ENCODE measurements at regions not wholly inside any gene's neighbourhood (a gene's known extent, or its start where the extent isn't known, plus 50 kb on each side); places are given as distances from the start of the nearest gene placed in this dataset.
A peak's percentile ranks its signal among the peaks of the same experiment; 100 is the strongest.
"Not testable (repeated sequence)": the region's sequence is repeated elsewhere in the genome, so short reads cannot be mapped to it uniquely, and the experiment has no call there.

DNA sequence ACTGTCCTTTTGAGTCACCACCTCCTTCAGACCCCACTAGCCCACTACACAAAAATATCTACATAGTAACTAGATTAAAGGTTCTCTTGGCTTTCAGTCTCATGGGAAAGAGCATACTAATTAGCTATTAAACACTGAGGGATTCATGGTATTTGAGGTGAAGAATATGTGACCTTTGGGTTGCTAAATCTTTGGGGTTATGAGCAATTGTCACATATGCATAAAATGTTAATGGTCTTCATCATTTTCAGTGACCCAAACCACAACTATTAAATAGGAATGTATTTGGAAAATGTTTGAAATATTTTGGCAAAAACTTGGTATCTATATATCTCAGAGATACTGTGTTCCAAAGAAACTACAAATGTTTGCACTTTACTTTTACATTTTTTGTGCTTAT is 365.1 kb downstream of the MAGEB5 start:
- DNase-seq, result no peak

GRCh38 chrX:26580021-26580420 is 364.1 kb downstream of the MAGEB5 start:
- DNase-seq, result no peak

GRCh38 chrX:26574234-26574633 is 358.3 kb downstream of the MAGEB5 start:
- no peak for DNase-seq

GRCh38 chrX:26562156-26562555 is 346.2 kb downstream of the MAGEB5 start:
- peak; percentile 18 to 22 for DNase-seq

GRCh38 chrX:26559855-26560254 is 343.9 kb downstream of the MAGEB5 start:
- no peak for DNase-seq

DNA sequence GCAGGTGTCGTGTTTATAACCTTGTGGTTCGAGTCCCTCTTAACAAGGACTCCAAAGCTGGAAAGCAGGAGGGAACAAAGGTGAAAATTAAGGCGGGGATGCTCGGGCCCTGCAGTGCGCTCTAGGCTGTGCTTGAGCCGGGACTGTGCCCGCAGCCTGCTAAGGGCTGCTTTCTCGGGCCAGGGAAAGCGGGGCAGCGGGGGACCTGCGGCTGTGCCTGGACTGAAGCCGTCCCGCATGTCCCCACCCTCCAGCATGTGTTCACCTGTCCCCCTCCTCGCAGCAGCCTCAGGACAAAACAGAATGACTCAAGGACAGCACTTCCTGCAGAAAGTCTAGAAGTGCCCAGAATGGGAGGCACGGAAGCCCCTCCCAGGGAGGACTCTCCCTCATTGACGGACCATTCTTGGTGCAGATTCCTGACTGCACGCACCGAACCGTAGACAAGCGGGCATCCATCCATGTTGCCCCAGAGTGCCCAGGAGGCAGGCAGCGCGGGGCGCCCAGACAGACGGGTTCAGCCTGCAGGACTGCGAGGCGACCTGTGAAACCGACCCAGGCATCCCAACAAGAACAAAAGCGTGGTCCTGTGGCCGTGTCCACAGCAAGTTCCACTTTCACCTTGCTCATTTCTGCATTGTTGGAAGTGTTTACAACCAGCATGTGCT is 342.9 kb downstream of the MAGEB5 start:
- peak; percentile 40 to 74 for DNase-seq

DNA sequence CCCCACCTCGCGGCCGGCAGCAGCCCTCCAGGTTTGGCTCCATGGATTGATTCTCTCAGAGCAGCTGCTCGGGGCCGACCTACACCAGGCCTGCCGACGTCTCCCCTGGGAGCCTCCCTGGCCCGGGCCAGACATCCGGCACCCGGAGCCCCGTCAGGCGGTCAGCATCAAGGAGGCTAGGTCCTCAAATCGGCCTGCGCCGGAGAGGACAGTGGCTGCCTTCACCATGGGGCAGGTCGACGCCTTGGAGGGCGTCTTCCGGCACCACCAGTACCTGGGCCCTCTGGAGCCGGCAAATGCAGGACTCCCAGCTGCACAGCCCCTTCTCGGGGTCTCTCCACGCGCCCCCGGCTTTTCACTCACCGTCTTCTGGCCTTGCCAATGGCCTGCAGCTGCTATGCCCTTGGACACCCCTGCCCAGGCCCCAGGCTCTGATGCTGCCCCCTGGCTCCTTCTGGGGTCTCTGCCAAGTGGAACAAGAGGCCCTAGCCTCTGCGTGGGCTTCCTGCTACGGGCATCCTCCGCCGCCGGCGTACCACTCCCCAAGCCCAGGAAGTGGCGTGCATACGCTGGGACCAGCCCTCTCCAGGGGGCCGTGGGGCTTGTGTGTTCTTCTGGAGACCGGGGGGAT is 341.8 kb downstream of the MAGEB5 start:
- peak; percentile 76 to 86 for DNase-seq

- peak; percentile 77 to 83 for DNase-seq
Measured at GRCh38 chrX:26525768-26526167, 309.8 kb downstream of the MAGEB5 start.

GRCh38 chrX:26522501-26522900 is 306.5 kb downstream of the MAGEB5 start:
- no peak for DNase-seq

DNA sequence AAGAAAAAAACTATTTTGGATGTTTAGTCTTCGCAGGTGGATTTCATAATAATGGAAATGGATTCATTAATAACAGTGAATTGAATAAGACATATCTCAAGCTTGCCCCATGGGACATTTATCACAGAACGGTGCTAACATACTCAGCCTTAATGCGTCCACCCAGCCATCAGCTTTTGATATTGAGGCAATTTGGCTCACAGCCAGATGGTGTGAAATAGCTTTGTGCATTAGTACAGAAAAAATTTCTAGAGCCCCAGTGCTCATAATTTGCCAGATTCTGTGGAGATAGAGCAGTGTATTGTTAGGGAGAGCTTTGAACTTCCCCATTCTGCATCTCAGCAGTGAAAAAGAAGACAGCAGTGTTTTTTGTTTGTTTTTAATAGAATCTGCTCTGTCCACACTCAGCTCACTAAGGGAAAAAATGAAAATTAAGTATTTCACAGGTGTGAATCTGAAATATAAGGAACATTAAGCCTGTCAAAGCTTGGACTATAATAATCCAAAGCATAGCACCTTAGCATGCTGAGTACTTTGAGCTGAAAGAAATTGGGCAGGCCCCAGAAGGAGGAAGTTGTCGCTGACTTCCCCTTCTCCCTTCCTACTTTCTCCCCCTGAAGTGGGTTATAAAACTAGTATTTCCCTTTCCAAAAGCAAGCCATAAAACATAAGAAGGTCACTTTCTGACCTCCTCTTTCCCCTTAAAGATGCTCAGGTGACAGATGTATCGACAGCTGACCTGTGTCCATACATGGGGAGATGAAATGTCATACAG is 295.8 kb downstream of the MAGEB5 start:
- DNase-seq, result no peak

- peak; percentile 75 to 91 for DNase-seq
Measured at GRCh38 chrX:26470941-26471340, 255.0 kb downstream of the MAGEB5 start.

DNA sequence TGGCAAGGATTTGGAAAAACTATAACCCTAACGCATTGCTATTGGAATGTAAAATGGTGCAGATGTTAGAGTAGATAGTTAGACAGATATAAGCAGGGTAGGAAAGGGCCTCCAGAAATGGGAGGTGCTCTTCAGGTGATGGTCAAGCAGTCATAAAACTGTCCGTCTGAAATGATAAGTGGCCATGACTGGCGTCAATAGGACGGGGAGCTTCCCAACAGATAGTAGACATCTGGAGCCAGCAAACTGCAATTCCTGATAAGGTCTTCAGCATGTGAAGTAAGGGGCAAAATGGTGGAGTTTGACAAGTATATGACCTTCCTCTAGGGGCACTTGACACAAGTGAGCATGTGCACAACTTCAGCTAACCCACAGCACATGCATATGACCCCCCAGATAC is 250.4 kb downstream of the MAGEB5 start:
- DNase-seq, result no peak

GRCh38 chrX:26445288-26445687 is 229.3 kb downstream of the MAGEB5 start:
- no peak for DNase-seq

- DNase-seq, result not testable (repeated sequence)
Measured at GRCh38 chrX:26444417-26444816, 228.4 kb downstream of the MAGEB5 start.

- DNase-seq, result peak; percentile 24 to 69
Measured at GRCh38 chrX:26442340-26442739, 226.4 kb downstream of the MAGEB5 start.

GRCh38 chrX:26414534-26414933 is 198.6 kb downstream of the MAGEB5 start:
- peak in 1 of 2 experiments; percentile 3 for DNase-seq

- no peak for DNase-seq
Measured at GRCh38 chrX:26411045-26411444, 195.1 kb downstream of the MAGEB5 start.

- DNase-seq, result no peak
Measured at GRCh38 chrX:26409636-26410035, 193.7 kb downstream of the MAGEB5 start.

DNA sequence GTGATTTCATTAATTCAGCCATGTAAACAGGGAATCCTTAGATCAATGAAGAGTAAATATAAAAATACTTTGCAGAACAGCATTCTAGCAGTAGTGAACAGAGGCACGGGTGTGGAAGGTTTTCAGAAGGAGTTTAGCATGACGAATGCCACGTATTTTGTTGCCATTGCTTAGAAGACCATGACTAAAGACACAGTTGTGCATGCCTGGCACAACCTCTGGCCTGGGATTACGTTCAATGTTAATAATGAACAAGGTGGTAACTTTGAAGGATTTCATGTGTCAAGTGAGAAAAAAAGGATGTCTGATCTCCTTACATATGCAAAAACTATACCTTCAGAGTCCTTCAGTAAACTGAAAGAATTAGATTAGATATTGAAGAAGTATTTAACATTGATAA is 171.9 kb downstream of the MAGEB5 start:
- no peak for DNase-seq

DNA sequence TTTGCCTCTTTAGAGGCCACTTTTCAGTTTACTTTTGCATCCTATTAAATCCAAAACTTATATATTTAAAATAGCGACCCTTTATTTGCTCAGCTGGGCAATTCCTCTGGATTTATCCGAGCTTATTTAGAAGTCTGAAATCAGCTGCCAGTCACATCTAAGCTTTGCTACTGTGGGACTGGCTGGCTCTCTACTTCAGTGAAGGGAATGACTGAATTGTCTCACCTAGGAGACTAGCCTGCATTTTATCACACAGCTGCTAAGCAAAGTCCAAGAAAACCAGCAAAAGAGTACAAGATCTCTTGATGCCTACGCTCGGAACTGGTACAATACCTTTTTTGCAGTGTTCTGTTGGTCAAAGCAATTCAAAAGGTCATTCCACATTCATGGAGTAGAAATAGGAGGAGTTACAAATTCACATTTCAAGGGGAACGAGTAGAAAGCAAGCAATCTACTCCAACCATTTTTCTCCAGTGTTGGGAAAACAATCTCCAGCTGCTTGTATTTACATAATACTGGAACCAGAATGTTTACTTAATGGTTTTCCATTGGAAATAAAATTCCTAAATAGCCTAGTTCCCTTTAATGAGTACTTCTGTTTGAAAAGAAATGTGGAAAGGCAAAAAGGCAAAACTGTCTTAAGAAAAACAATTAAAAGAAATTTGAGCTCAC is 160.2 kb downstream of the MAGEB5 start:
- no peak for DNase-seq

GRCh38 chrX:26375346-26375745 is 159.4 kb downstream of the MAGEB5 start:
- DNase-seq, result no peak

DNA sequence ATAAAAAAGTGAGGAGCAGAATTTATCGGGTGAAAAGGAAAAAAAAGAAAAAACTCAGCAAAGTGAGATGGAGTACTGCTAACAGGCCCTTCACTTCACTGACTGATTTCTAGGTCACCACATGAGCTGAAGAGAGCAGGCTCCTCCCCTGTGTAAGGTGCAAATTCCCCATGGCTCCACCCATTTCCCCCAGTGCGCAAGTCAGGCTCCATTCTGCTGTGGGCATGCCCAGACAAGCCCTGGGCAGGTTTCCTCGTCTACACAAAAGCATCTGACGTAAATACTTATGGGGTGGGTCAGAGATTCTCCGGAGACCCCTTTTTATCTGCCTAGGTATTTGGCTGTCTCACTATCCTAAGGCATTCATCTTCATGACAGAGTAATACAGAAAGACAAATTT is 157.9 kb downstream of the MAGEB5 start:
- DNase-seq, result no peak

- DNase-seq, result no peak
Measured at GRCh38 chrX:26352891-26353430, 137.0 kb downstream of the MAGEB5 start.

All from NCI-H524 (cell line).